Progenitor cell of endocrine pancreas (in vitro differentiated cells): ENCODE measurements at regions not wholly inside any gene's neighbourhood (a gene's known extent, or its start where the extent isn't known, plus 50 kb on each side); places are given as distances from the start of the nearest gene placed in this dataset.
"Not testable (repeated sequence)": the region's sequence is repeated elsewhere in the genome, so short reads cannot be mapped to it uniquely, and the experiment has no call there.

Experiments used
- DNase-seq: peaks from one replicate; pipeline ENCODE4 v3.0.0; 2021; ENCODE audit warnings: low spot score; ENCODE audit not compliant: unreplicated experiment
- H3K27ac Mint-ChIP-seq: 2 replicates; pipeline ENCODE4 v1.8.0; 2021; ENCODE audit warnings: mild to moderate bottlenecking, moderate library complexity, mixed read lengths
- H3K27me3 Mint-ChIP-seq: 2 replicates; pipeline ENCODE4 v1.8.0; 2021; ENCODE audit warnings: mixed read lengths
- H3K36me3 Mint-ChIP-seq: 2 replicates; pipeline ENCODE4 v1.8.0; 2022; ENCODE audit warnings: mixed read lengths; ENCODE audit not compliant: insufficient read depth
- H3K4me1 Mint-ChIP-seq: 2 replicates; pipeline ENCODE4 v1.8.0; 2021; ENCODE audit warnings: low read depth, mixed read lengths
- H3K4me3 Mint-ChIP-seq: 2 replicates; pipeline ENCODE4 v1.8.0; 2021; ENCODE audit warnings: low read depth, mild to moderate bottlenecking, moderate library complexity, mixed read lengths
- H3K9me3 Mint-ChIP-seq: 2 replicates; pipeline ENCODE4 v1.8.0; 2021; ENCODE audit warnings: low read depth, mixed read lengths
- TF ChIP-seq, protein P1 (sequence below): fragments of 200-600 bp; sonication (generic); IDR thresholded peaks from one replicate; pipeline ENCODE4 v1.5.0; 2021; ENCODE audit warnings: antibody characterized with exemption, mild to moderate bottlenecking; ENCODE audit not compliant: unreplicated experiment

DNA sequence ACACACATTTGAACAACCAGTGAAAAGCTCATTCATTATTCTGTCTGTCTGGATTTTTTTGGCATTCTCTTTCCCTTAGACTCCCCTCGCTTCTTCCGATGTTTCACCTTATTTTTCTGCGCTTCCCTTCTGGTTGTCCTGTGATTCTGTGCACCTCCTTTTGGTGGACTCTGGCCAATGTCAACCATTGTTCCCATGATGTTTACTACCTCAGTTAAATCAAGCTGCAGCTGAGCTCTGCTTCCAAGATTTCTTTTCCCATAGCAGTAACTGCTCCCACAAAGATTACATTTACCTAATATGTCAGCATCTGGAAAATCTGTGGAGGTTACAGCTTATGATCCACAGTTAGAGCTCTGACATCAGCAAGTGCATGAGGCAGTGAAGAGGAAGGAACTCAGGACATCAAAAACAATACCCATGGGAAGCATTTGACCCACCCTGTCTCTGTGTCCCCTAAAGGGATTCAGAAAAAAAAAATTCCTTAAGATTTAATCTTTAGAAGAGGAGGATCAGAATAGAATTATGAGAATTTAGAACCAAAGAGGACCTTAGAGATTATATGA, 69.9 kb upstream of the ADAMTS5 start:
- H3K9me3 Mint-ChIP-seq: no peaks in the 10 kb centered on the region
- no peaks in the 10 kb centered on the region for H3K36me3 Mint-ChIP-seq
- H3K27me3 Mint-ChIP-seq: no peaks in the 10 kb centered on the region
- DNase-seq: no peak
- H3K4me3 Mint-ChIP-seq: no peak overlapping the region
- no peaks in the 10 kb centered on the region for H3K4me1 Mint-ChIP-seq
- TF ChIP-seq, protein P1, sequence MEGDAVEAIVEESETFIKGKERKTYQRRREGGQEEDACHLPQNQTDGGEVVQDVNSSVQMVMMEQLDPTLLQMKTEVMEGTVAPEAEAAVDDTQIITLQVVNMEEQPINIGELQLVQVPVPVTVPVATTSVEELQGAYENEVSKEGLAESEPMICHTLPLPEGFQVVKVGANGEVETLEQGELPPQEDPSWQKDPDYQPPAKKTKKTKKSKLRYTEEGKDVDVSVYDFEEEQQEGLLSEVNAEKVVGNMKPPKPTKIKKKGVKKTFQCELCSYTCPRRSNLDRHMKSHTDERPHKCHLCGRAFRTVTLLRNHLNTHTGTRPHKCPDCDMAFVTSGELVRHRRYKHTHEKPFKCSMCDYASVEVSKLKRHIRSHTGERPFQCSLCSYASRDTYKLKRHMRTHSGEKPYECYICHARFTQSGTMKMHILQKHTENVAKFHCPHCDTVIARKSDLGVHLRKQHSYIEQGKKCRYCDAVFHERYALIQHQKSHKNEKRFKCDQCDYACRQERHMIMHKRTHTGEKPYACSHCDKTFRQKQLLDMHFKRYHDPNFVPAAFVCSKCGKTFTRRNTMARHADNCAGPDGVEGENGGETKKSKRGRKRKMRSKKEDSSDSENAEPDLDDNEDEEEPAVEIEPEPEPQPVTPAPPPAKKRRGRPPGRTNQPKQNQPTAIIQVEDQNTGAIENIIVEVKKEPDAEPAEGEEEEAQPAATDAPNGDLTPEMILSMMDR: no peak
- H3K27ac Mint-ChIP-seq: no peak overlapping the region

DNA sequence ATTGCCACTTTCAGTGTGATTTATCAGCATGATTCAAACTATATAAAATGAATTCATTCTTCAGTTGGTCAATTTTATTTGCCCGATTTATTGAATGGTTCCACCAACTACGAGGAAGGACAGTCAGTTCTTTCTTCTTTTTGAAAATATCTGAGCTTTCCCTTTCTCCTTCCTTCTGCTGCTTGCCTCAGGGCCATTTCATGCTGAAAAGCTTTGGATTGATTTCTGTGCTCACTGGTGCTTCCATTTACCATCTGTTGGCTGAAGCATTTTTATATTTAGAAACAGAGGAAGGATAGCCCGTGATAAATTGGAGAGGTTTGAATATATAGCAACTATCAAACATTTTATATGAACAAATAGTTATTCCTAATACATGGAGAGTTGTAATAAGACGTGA, 68.9 kb upstream of the ADAMTS5 start:
- no peak for DNase-seq
- H3K27me3 Mint-ChIP-seq: no peaks in the 10 kb centered on the region
- no peak overlapping the region for H3K4me3 Mint-ChIP-seq
- TF ChIP-seq, protein P1: no peak
- H3K27ac Mint-ChIP-seq: no peak overlapping the region
- no peaks in the 10 kb centered on the region for H3K9me3 Mint-ChIP-seq
- H3K4me1 Mint-ChIP-seq: no peaks in the 10 kb centered on the region
- no peaks in the 10 kb centered on the region for H3K36me3 Mint-ChIP-seq

DNA sequence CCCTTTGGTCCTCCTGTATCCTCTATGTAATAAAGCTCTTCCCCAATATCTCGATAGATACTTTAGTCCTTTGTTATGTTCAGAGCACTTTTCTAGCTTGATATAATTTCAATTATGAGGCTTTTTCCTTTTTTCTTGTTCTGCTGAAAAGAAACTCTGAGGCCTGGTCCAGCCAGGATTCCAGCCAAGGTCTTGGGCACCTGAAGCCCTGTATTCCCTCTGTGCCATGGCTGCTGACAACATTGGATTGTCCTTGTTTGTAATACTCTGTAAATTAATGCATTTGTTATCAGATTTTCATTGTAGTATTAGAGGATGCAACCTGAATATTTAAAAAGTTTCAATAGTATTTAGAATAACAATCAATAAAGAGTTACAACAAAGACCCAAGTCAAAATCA, 67.9 kb upstream of the ADAMTS5 start:
- H3K36me3 Mint-ChIP-seq: no peaks in the 10 kb centered on the region
- H3K4me3 Mint-ChIP-seq: no peak overlapping the region
- H3K4me1 Mint-ChIP-seq: no peaks in the 10 kb centered on the region
- H3K9me3 Mint-ChIP-seq: no peaks in the 10 kb centered on the region
- H3K27me3 Mint-ChIP-seq: no peaks in the 10 kb centered on the region
- TF ChIP-seq, protein P1: no peak
- DNase-seq: no peak
- H3K27ac Mint-ChIP-seq: no peak overlapping the region

DNA sequence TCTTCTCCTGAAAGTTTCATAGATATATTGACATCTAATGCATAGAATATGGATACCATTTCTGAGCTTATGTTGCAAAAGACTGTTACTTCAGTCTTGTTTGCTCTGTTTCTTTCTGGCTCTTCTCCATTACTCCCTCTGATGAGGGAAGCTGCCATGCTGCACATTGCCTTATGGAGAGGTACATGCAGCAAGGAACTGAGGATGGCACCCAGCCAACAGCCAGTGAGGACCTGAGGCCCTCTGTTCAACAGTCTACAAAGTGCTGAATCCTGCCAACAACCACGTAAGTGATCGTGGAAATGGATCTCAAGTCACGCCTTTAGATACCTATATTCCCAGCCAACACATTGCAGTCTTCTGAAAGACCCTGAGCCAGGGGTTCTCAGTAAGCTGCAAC, 66.6 kb upstream of the ADAMTS5 start:
- DNase-seq: no peak

DNA sequence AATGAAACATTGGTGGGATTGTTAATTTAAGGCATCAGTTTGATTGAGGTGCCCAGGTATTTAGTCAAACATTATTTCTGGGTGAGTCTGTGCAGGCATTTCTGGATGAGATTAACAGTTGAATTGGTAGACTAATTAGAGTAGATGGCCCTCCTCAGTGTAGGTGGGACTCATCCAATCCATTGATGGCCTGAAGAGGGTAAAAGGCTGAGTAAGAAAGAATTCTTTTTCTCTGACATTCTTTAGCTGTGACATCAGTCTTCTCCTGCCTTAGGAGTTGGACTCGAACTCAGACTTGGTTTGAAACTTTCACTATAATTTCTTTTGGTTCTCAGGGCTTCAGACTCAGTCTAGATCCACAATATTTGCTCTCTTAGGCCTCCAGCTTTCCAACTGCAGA, 59.6 kb upstream of the ADAMTS5 start:
- H3K4me1 Mint-ChIP-seq: peaks cover 2% of the 10 kb centered on the region
- no peak overlapping the region for H3K4me3 Mint-ChIP-seq
- TF ChIP-seq, protein P1: no peak
- no peak overlapping the region for H3K27ac Mint-ChIP-seq
- no peaks in the 10 kb centered on the region for H3K36me3 Mint-ChIP-seq
- DNase-seq: no peak
- H3K9me3 Mint-ChIP-seq: no peaks in the 10 kb centered on the region
- peaks cover 17% of the 10 kb centered on the region for H3K27me3 Mint-ChIP-seq

More for the DNA sequence above, 66.6 kb upstream of the ADAMTS5 start:
- Mint-ChIP-seq H3K4me1 (no peaks in the 10 kb centered on the region), H3K36me3 (no peaks in the 10 kb centered on the region), H3K27me3 (no peaks in the 10 kb centered on the region), H3K27ac (no peak overlapping the region), H3K4me3 (no peak overlapping the region), H3K9me3 (no peaks in the 10 kb centered on the region)
- TF ChIP-seq, protein P1: no peak

DNA sequence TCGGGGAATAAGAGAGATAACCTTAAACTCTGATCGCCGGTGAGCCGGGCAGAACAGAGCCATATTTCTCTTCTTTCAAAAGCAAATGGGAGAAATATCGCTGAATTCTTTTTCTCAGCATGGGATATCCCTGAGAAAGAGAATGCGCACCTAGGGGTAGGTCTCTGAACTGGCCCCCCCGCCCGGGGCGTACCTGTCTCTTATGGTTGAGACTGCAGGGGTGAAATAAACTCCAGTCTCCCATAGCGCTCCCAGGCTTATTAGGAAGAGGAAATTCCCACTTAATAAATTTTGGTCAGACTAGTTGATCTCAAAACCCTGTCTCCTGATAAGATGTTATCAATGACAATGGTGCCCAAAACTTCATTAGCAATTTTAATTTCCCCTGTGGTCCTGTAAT, 58.8 kb upstream of the ADAMTS5 start:
- not testable (repeated sequence) for H3K27ac Mint-ChIP-seq, H3K4me3 Mint-ChIP-seq, H3K9me3 Mint-ChIP-seq, DNase-seq, H3K36me3 Mint-ChIP-seq, H3K4me1 Mint-ChIP-seq
- H3K27me3 Mint-ChIP-seq: peaks cover 17% of the 10 kb centered on the region
